Spleen (tissue), 11 donors: ENCODE measurements at regions not wholly inside any gene's neighbourhood (a gene's known extent, or its start where the extent isn't known, plus 50 kb on each side); places are given as distances from the start of the nearest gene placed in this dataset.

ENCODE experiments used
- DNase-seq: peaks from one replicate; pipeline ENCODE4 v3.0.0-alpha.2; 2020
- H3K27ac ChIP-seq, 8 donors: fragments of 200-600 bp; sonication (generic) in 7 of 8; 1 replicate in 4 of 8; 2 replicates in 4 of 8; pipeline versions ENCODE4 v1.5.0 to v1.8.0; 2016 to 2021; ENCODE audit warnings: inconsistent platforms in 4 of 8, mild to moderate bottlenecking in 4 of 8, moderate library complexity in 1 of 8
- H3K27me3 ChIP-seq, 7 donors: fragments of 200-600 bp; sonication (generic) in 6 of 7; replicated peaks in 1 of 7; 1 replicate in 4 of 7; 2 replicates in 3 of 7; pipeline versions ENCODE4 v1.5.0 to v1.8.0; 2016 to 2021; ENCODE audit warnings: inconsistent platforms in 3 of 7, mild to moderate bottlenecking in 1 of 7
- H3K36me3 ChIP-seq, 6 donors: fragments of 200-600 bp; sonication (generic) in 5 of 6; 1 replicate in 4 of 6; 2 replicates in 2 of 6; pipeline versions ENCODE4 v1.5.0 to v1.8.0; 2016 to 2021; ENCODE audit warnings: inconsistent platforms in 2 of 6
- H3K4me1 ChIP-seq, 6 donors: fragments of 200-600 bp; sonication (generic) in 5 of 6; 1 replicate in 3 of 6; 2 replicates in 3 of 6; pipeline versions ENCODE4 v1.5.0 to v1.8.0; 2016 to 2021; ENCODE audit warnings: inconsistent platforms in 3 of 6
- H3K4me3 ChIP-seq, 8 donors: fragments of 200-600 bp; sonication (generic) in 7 of 8; 1 replicate in 4 of 8; 2 replicates in 4 of 8; pipeline versions ENCODE4 v1.5.0 to v1.8.0; 2016 to 2021; ENCODE audit warnings: inconsistent platforms in 4 of 8, mild to moderate bottlenecking in 4 of 8, moderate library complexity in 2 of 8
- H3K9me3 ChIP-seq, 8 donors: fragments of 200-600 bp; sonication (generic) in 7 of 8; 1 replicate in 4 of 8; 2 replicates in 4 of 8; pipeline versions ENCODE4 v1.5.0 to v1.8.0; 2016 to 2021; ENCODE audit warnings: inconsistent platforms in 4 of 8
- CTCF ChIP-seq, 11 experiments: fragments of 200-600 bp in 7 of 11; fragments of 450-650 bp in 4 of 11; sonication (generic) in 4 of 11; IDR thresholded peaks in 8 of 11; conservative IDR thresholded peaks in 3 of 11; 1 replicate in 7 of 11; 2 replicates in 4 of 11; pipeline versions ENCODE4 v1.4.0 to v1.8.0; 2016 to 2021; ENCODE audit warnings: antibody characterized with exemption in 11 of 11, inconsistent platforms in 4 of 11, mild to moderate bottlenecking in 1 of 11
- POLR2A ChIP-seq, 3 donors: fragments of 450-650 bp; IDR thresholded peaks; one replicate each; pipeline ENCODE4 v1.5.1; 2017; ENCODE audit warnings: antibody characterized with exemption in 3 of 3, mild to moderate bottlenecking in 1 of 3
- POLR2AphosphoS5 ChIP-seq, 3 donors: sonication (generic); formaldehyde crosslinking; IDR thresholded peaks; one replicate each; pipeline ENCODE4 v1.5.1; 2017; ENCODE audit warnings: antibody characterized with exemption in 3 of 3
- WGBS, 5 donors: extraction: QIAGEN DNeasy Blood & Tissue Kit in 3 of 5; methylation state at CpG; one replicate each; pipeline versions ENCODE4 v1.1.5 to v1.1.7; 2013 to 2018; 5-methylcytosine and 5-hydroxymethylcytosine counted together
- intact Hi-C: fragments of 100-400 bp; cut with DNase I; formaldehyde crosslinking; loops from one replicate; pipeline ENCODE4 v1.15.0; 2023; ENCODE audit warnings: low total_unique reads
- donor health status: healthy with polysubstance abuse.
- donor health status: DM: no; HTN: no; CAD: no; lungs with moderate emphysema.
- donor health status: DM: no; HTN: no; CAD: no.
- donor health status: Bipolar disorder and iron deficiency.
- donor health status: healthy.
- donor health status: DM: no; HTN: no; CAD: no.
- donor health status: DM: yes; HTN: yes; CAD: no.

- H3K27me3 ChIP-seq, result no peaks in the 10 kb centered on the region
- H3K4me3 ChIP-seq, result no peak overlapping the region
- TF ChIP-seq POLR2A (IDR thresholded peaks at IDR 0.05), result no peak
- TF ChIP-seq POLR2AphosphoS5 (IDR thresholded peaks at IDR 0.05), result no peak
- no peak for TF ChIP-seq CTCF (IDR thresholded peaks at IDR 0.05 in 8 of 11, conservative IDR thresholded peaks at IDR 0.05 in 3 of 11)
- peaks cover 0 to 35% (median 3%) of the 10 kb centered on the region in 8 donors for H3K9me3 ChIP-seq
- no peaks in the 10 kb centered on the region for H3K36me3 ChIP-seq
- 85 to 95% (median 92%) methylated on average over 12 to 23 of the region's 23 CpGs for WGBS, 5 donors
- no peak for DNase-seq
- intact Hi-C loops, result no loop called here
- no peak overlapping the region for H3K27ac ChIP-seq
- no peaks in the 10 kb centered on the region for H3K4me1 ChIP-seq
These were observed 205.6 kb downstream of the BCL11B start for GRCh38 chr14:99066378-99066777.

GRCh38 chr14:99067141-99067920, 204.7 kb downstream of the BCL11B start:
- Histone ChIP-seq H3K9me3 (peaks cover 0 to 37% (median 4%) of the 10 kb centered on the region in 8 donors), H3K4me1 (no peaks in the 10 kb centered on the region), H3K27ac (no peak overlapping the region), H3K36me3 (no peaks in the 10 kb centered on the region), H3K4me3 (no peak overlapping the region), H3K27me3 (no peaks in the 10 kb centered on the region)
- 80 to 100% (median 87%) methylated on average over 2 of the region's 2 CpGs for WGBS, 5 donors
- TF ChIP-seq POLR2AphosphoS5 (IDR thresholded peaks at IDR 0.05) (no peak), CTCF (IDR thresholded peaks at IDR 0.05 in 8 of 11, conservative IDR thresholded peaks at IDR 0.05 in 3 of 11) (no peak), POLR2A (IDR thresholded peaks at IDR 0.05) (no peak)
- intact Hi-C loops, result no loop called here
- no peak for DNase-seq

- Histone ChIP-seq H3K9me3 (peaks cover 0 to 37% (median 4%) of the 10 kb centered on the region in 8 donors), H3K4me3 (no peak overlapping the region), H3K27me3 (no peaks in the 10 kb centered on the region), H3K27ac (no peak overlapping the region), H3K4me1 (no peaks in the 10 kb centered on the region), H3K36me3 (no peaks in the 10 kb centered on the region)
- DNase-seq, result no peak
- 89 to 97% (median 93%) methylated on average over 5 of the region's 5 CpGs for WGBS, 5 donors
- TF ChIP-seq CTCF (IDR thresholded peaks at IDR 0.05 in 8 of 11, conservative IDR thresholded peaks at IDR 0.05 in 3 of 11) (no peak), POLR2AphosphoS5 (IDR thresholded peaks at IDR 0.05) (no peak), POLR2A (IDR thresholded peaks at IDR 0.05) (no peak)
- intact Hi-C loops, result no loop called here
These were observed 204.1 kb downstream of the BCL11B start for GRCh38 chr14:99067927-99068326.

GRCh38 chr14:99069946-99070345, 202.1 kb downstream of the BCL11B start:
- no peak overlapping the region for H3K27ac ChIP-seq
- DNase-seq, result no peak
- intact Hi-C loops, result no loop called here
- TF ChIP-seq CTCF (IDR thresholded peaks at IDR 0.05 in 8 of 11, conservative IDR thresholded peaks at IDR 0.05 in 3 of 11) (no peak), POLR2A (IDR thresholded peaks at IDR 0.05) (no peak), POLR2AphosphoS5 (IDR thresholded peaks at IDR 0.05) (no peak)
- H3K4me3 ChIP-seq, result no peak overlapping the region
- H3K36me3 ChIP-seq, result no peaks in the 10 kb centered on the region
- no peaks in the 10 kb centered on the region for H3K27me3 ChIP-seq
- WGBS, 5 donors, result 56 to 88% (median 76%) methylated on average over 3 of the region's 3 CpGs
- H3K4me1 ChIP-seq, result no peaks in the 10 kb centered on the region
- peaks cover 0 to 37% (median 4%) of the 10 kb centered on the region in 8 donors for H3K9me3 ChIP-seq
